ENCODE measurements at regions not wholly inside any gene's neighbourhood (a gene's known extent, or its start where the extent isn't known, plus 50 kb on each side); places are given as distances from the start of the nearest gene placed in this dataset.

DNA sequence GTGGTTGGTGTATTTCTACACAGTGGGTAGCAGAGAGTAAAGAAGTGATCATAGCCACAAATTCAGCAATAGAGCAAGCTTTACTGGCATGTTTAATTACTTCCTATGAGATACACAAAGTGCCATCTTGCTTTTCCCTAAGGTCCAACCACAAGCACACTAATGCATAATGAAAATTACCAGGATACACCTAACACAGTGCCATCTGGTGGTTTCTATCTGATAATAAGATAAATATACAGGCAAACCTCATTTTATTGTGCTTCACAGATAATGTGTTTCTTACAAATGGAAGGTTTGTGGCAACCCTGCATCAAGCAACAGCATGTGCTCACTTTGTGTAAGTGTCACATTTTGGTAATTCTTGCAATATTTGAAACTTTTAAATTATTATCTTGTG lies 223.0 kb downstream of the NSUN3 start:
- H3K4me1 ChIP-seq (ENCODE audit: insufficient read depth, low read length) = no peaks in the 10 kb centered on the region
- no peak for FAIRE-seq

DNA sequence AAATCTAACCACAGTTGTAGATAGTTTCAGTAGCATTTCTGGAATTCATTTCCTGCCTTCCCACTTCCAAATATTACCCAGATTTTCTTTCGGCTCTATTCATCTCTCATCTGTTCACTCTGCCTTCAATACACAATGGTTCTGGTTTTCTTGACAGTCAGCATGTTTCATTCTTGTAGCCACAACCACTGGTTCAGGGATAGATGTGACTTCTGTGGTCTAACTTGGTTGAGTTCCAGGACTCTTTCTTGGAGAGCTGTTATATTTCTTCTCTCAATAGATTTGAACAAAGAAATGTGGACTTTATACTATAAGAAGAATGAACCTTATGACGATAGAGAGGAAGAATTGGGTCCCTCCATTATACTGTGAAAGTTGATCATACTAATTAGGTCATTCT lies 228.8 kb downstream of the NSUN3 start:
- Histone ChIP-seq H3K4me1 (ENCODE audit: insufficient read depth, low read length) (no peaks in the 10 kb centered on the region), H3K36me3 (ENCODE audit: insufficient read depth, low read length) (no peaks in the 10 kb centered on the region), H3K79me2 (ENCODE audit: insufficient read depth, low read length) (no peaks in the 10 kb centered on the region), H3K27ac (ENCODE audit: low read depth, low read length) (no peak overlapping the region), H2AFZ (ENCODE audit: low read depth, low read length) (no peak overlapping the region), H3K4me2 (ENCODE audit: low read length) (no peak overlapping the region), H3K27me3 (ENCODE audit: insufficient read depth, low read length) (no peaks in the 10 kb centered on the region), H3K4me3 (ENCODE audit: insufficient read depth, low read depth, low read length) (no peak overlapping the region), H3K9me3 (ENCODE audit: insufficient read depth, low read depth, low read length) (no peaks in the 10 kb centered on the region), H4K20me1 (ENCODE audit: insufficient read depth, low read length) (no peaks in the 10 kb centered on the region), H3K9ac (ENCODE audit: low read length) (no peak overlapping the region)
- H3K36me3 Mint-ChIP-seq (ENCODE audit: low read depth, unreplicated experiment) = no peaks in the 10 kb centered on the region
- no peaks in the 10 kb centered on the region for H3K4me1 Mint-ChIP-seq (ENCODE audit: low read depth, unreplicated experiment)
- H3K9me3 Mint-ChIP-seq (ENCODE audit: unreplicated experiment) = no peaks in the 10 kb centered on the region
- DNase-seq (ENCODE audit: low read depth) (peak; percentile 71), FAIRE-seq (no peak)
- H3K27me3 Mint-ChIP-seq (ENCODE audit: low read depth, unreplicated experiment) = no peaks in the 10 kb centered on the region
- TF ChIP-seq, protein P1, sequence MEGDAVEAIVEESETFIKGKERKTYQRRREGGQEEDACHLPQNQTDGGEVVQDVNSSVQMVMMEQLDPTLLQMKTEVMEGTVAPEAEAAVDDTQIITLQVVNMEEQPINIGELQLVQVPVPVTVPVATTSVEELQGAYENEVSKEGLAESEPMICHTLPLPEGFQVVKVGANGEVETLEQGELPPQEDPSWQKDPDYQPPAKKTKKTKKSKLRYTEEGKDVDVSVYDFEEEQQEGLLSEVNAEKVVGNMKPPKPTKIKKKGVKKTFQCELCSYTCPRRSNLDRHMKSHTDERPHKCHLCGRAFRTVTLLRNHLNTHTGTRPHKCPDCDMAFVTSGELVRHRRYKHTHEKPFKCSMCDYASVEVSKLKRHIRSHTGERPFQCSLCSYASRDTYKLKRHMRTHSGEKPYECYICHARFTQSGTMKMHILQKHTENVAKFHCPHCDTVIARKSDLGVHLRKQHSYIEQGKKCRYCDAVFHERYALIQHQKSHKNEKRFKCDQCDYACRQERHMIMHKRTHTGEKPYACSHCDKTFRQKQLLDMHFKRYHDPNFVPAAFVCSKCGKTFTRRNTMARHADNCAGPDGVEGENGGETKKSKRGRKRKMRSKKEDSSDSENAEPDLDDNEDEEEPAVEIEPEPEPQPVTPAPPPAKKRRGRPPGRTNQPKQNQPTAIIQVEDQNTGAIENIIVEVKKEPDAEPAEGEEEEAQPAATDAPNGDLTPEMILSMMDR (IDR thresholded peaks at IDR 0.05; ENCODE audit: insufficient read depth, low read depth, low read length) = no peak
- no peak for TF ChIP-seq EZH2 (IDR thresholded peaks at IDR 0.05; ENCODE audit: insufficient read depth, low read length)
- no peak overlapping the region for H3K4me3 Mint-ChIP-seq (ENCODE audit: unreplicated experiment)
- no peak overlapping the region for H3K27ac Mint-ChIP-seq (ENCODE audit: unreplicated experiment)

More for the DNA sequence above, 223.0 kb downstream of the NSUN3 start:
- Mint-ChIP-seq H3K36me3 (ENCODE audit: low read depth, unreplicated experiment) (no peaks in the 10 kb centered on the region), H3K27ac (ENCODE audit: unreplicated experiment) (no peak overlapping the region), H3K27me3 (ENCODE audit: low read depth, unreplicated experiment) (no peaks in the 10 kb centered on the region), H3K4me1 (ENCODE audit: low read depth, unreplicated experiment) (no peaks in the 10 kb centered on the region), H3K4me3 (ENCODE audit: unreplicated experiment) (no peak overlapping the region), H3K9me3 (ENCODE audit: unreplicated experiment) (no peaks in the 10 kb centered on the region)
- peak; percentile 6 for DNase-seq (ENCODE audit: low read depth)
- no peak overlapping the region for H3K4me3 ChIP-seq (ENCODE audit: insufficient read depth, low read depth, low read length)
- H2AFZ ChIP-seq (ENCODE audit: low read depth, low read length) = no peak overlapping the region
- H3K9ac ChIP-seq (ENCODE audit: low read length) = no peak overlapping the region
- H3K27me3 ChIP-seq (ENCODE audit: insufficient read depth, low read length) = no peaks in the 10 kb centered on the region
- no peaks in the 10 kb centered on the region for H3K79me2 ChIP-seq (ENCODE audit: insufficient read depth, low read length)
- no peaks in the 10 kb centered on the region for H3K36me3 ChIP-seq (ENCODE audit: insufficient read depth, low read length)
- H3K27ac ChIP-seq (ENCODE audit: low read depth, low read length) = no peak overlapping the region
- TF ChIP-seq EZH2 (IDR thresholded peaks at IDR 0.05; ENCODE audit: insufficient read depth, low read length) = no peak
- TF ChIP-seq, protein P1 (IDR thresholded peaks at IDR 0.05; ENCODE audit: insufficient read depth, low read depth, low read length) = no peak
- H4K20me1 ChIP-seq (ENCODE audit: insufficient read depth, low read length) = no peaks in the 10 kb centered on the region
- H3K9me3 ChIP-seq (ENCODE audit: insufficient read depth, low read depth, low read length) = no peaks in the 10 kb centered on the region
- no peak overlapping the region for H3K4me2 ChIP-seq (ENCODE audit: low read length)

DNA sequence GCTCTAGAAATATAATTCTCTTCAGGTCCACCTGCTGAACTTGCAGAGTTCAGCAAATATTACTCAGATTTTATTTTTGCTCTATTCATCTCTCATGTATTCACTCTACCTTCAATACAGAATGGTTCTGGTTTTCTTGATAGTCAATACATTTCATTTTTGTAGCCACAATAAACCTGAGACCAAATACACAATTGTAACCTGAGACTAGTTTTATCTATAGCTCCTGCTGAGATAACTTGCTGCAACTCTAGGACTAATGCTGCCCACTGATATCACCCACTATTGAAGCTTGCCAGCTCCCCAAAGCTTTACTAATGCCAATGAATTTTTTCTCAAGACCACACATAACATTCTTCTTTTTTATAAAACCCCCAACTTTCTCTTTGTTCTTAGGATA lies 229.3 kb downstream of the NSUN3 start:
- H3K9ac ChIP-seq (ENCODE audit: low read length) = no peak overlapping the region
- DNase-seq (ENCODE audit: low read depth) (no peak), FAIRE-seq (no peak)
- Mint-ChIP-seq H3K9me3 (ENCODE audit: unreplicated experiment) (no peaks in the 10 kb centered on the region), H3K36me3 (ENCODE audit: low read depth, unreplicated experiment) (no peaks in the 10 kb centered on the region), H3K27ac (ENCODE audit: unreplicated experiment) (no peak overlapping the region), H3K27me3 (ENCODE audit: low read depth, unreplicated experiment) (no peaks in the 10 kb centered on the region), H3K4me1 (ENCODE audit: low read depth, unreplicated experiment) (no peaks in the 10 kb centered on the region), H3K4me3 (ENCODE audit: unreplicated experiment) (no peak overlapping the region)
- no peak overlapping the region for H2AFZ ChIP-seq (ENCODE audit: low read depth, low read length)
- no peak overlapping the region for H3K4me2 ChIP-seq (ENCODE audit: low read length)
- no peaks in the 10 kb centered on the region for H3K9me3 ChIP-seq (ENCODE audit: insufficient read depth, low read depth, low read length)
- no peaks in the 10 kb centered on the region for H4K20me1 ChIP-seq (ENCODE audit: insufficient read depth, low read length)
- no peak overlapping the region for H3K4me3 ChIP-seq (ENCODE audit: insufficient read depth, low read depth, low read length)
- H3K27ac ChIP-seq (ENCODE audit: low read depth, low read length) = no peak overlapping the region
- H3K79me2 ChIP-seq (ENCODE audit: insufficient read depth, low read length) = no peaks in the 10 kb centered on the region
- TF ChIP-seq, protein P1 (IDR thresholded peaks at IDR 0.05; ENCODE audit: insufficient read depth, low read depth, low read length) = no peak
- no peak for TF ChIP-seq EZH2 (IDR thresholded peaks at IDR 0.05; ENCODE audit: insufficient read depth, low read length)
- no peaks in the 10 kb centered on the region for H3K27me3 ChIP-seq (ENCODE audit: insufficient read depth, low read length)
- no peaks in the 10 kb centered on the region for H3K36me3 ChIP-seq (ENCODE audit: insufficient read depth, low read length)
- no peaks in the 10 kb centered on the region for H3K4me1 ChIP-seq (ENCODE audit: insufficient read depth, low read length)

All from astrocyte (in vitro differentiated cells and primary cell).